ENCODE measurements at regions not wholly inside any gene's neighbourhood (a gene's known extent, or its start where the extent isn't known, plus 50 kb on each side); places are given as distances from the start of the nearest gene placed in this dataset.

DNA sequence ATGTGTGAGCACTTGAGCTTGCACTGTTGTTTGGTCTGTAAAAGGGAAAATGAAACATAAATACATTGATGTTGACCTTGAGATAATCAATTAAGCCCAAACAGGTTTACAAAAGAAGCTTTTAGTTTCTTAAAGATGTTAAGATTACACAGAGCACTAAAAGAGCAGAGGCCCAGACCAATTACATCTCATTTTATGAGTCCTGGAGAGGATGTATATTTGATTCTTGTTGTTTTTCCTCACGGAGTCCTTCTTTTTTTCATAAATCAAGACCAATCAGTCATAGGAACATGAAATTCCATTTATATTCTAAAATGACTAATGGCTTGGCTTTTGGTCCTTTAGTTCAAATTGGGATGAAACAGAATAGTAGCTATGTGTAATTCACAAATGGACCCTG lies 249.7 kb upstream of the NPY start:
- no peaks in the 10 kb centered on the region for H3K36me3 ChIP-seq (ENCODE audit: insufficient read depth, low read length)
- no peaks in the 10 kb centered on the region for H3K27me3 ChIP-seq (ENCODE audit: control insufficient read depth, insufficient read depth, low read length)
- H3K4me3 ChIP-seq (ENCODE audit: low read length), result no peak overlapping the region
- H3K4me2 ChIP-seq (ENCODE audit: low read length), result no peak overlapping the region
- no peaks in the 10 kb centered on the region for H3K9me3 ChIP-seq (replicated peaks; ENCODE audit: low read length)
- peaks cover 3% of the 10 kb centered on the region for H3K4me1 ChIP-seq (ENCODE audit: control insufficient read depth, insufficient read depth, low read length)
- no peak overlapping the region for H3K9ac ChIP-seq (ENCODE audit: low read depth, low read length)

DNA sequence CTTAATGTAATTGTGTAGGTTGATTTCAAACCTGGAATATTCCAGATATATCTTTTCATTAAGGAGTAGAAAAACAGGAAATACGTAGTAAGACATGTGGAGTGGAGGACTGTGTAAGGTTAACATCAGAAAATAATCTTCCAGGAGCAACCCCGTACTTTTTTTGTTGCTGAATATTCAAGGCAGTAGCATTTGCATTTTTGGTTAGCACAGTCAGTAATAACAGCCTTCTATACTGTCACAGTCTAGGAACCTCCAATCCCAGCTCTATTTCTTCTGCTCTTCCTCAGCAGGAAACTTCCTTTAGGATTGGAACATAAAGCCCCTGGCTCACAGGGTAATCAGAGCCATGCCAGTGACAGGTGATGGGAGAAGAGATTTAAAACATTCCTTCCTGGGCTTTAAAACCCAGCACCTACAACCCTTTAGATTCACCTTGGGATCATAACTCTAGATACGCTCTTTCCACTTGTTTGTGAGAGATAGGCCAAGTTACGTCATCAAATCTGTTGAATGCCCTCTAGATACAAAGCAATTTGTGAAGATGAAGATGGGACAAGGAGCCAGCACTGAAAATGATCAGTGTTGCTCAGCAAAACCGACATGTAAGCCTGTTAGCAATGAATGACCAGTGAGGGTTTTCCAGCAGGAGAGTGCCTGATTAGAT lies 248.5 kb upstream of the NPY start:
- Histone ChIP-seq H3K9ac (ENCODE audit: low read depth, low read length) (no peak overlapping the region), H3K9me3 (replicated peaks; ENCODE audit: low read length) (no peaks in the 10 kb centered on the region), H3K27me3 (ENCODE audit: control insufficient read depth, insufficient read depth, low read length) (no peaks in the 10 kb centered on the region), H3K4me3 (ENCODE audit: low read length) (no peak overlapping the region), H3K36me3 (ENCODE audit: insufficient read depth, low read length) (no peaks in the 10 kb centered on the region), H3K4me2 (ENCODE audit: low read length) (peak overlapping the region; percentile 49), H3K4me1 (ENCODE audit: control insufficient read depth, insufficient read depth, low read length) (peaks cover 3% of the 10 kb centered on the region)

DNA sequence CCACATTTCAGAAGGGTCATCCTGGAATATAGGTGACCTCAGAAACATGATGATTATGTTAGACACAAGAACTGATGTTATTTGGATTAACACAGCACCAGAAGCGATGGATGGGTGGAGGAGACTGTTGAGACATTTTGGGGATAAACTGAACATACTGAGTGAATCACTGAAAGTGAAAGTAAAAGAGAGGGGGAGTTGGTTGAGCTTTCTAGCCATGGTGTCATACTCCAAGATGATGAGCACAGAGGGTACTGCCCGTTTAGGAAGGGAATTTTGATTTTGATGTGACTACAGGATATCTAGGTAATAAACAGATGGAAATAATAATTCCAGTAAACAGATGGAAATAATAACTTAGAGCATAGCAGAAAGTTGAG lies 248.0 kb upstream of the NPY start:
- Histone ChIP-seq H3K36me3 (ENCODE audit: insufficient read depth, low read length) (no peaks in the 10 kb centered on the region), H3K27me3 (ENCODE audit: control insufficient read depth, insufficient read depth, low read length) (no peaks in the 10 kb centered on the region), H3K9me3 (replicated peaks; ENCODE audit: low read length) (no peaks in the 10 kb centered on the region), H3K4me2 (ENCODE audit: low read length) (peak overlapping the region; percentile 49), H3K9ac (ENCODE audit: low read depth, low read length) (no peak overlapping the region), H3K4me3 (ENCODE audit: low read length) (peak overlapping the region; percentile 36), H3K4me1 (ENCODE audit: control insufficient read depth, insufficient read depth, low read length) (peaks cover 3% of the 10 kb centered on the region)

DNA sequence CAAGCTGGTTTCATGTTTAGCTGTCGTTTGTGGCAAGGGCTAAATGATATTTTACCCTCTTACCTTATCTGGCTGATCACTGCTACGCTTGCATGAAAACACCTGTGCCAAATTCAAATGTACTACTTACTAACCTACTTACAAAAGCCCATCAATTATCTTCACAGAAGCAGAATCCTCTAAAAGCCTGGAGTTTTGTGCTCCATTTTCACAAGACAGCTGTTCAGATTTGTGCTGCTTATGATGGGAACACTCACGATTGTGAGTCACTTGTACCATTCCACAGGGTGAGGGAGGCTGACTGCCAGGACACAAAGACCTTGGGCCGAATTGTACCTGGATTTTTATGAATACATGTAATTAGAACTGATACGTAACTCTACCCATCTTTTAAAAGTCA lies 245.0 kb upstream of the NPY start:
- Histone ChIP-seq H3K4me3 (ENCODE audit: low read length) (no peak overlapping the region), H3K36me3 (ENCODE audit: insufficient read depth, low read length) (no peaks in the 10 kb centered on the region), H3K4me2 (ENCODE audit: low read length) (no peak overlapping the region), H3K27me3 (ENCODE audit: control insufficient read depth, insufficient read depth, low read length) (no peaks in the 10 kb centered on the region), H3K9ac (ENCODE audit: low read depth, low read length) (no peak overlapping the region), H3K4me1 (ENCODE audit: control insufficient read depth, insufficient read depth, low read length) (peaks cover 3% of the 10 kb centered on the region), H3K9me3 (replicated peaks; ENCODE audit: low read length) (no peaks in the 10 kb centered on the region)

DNA sequence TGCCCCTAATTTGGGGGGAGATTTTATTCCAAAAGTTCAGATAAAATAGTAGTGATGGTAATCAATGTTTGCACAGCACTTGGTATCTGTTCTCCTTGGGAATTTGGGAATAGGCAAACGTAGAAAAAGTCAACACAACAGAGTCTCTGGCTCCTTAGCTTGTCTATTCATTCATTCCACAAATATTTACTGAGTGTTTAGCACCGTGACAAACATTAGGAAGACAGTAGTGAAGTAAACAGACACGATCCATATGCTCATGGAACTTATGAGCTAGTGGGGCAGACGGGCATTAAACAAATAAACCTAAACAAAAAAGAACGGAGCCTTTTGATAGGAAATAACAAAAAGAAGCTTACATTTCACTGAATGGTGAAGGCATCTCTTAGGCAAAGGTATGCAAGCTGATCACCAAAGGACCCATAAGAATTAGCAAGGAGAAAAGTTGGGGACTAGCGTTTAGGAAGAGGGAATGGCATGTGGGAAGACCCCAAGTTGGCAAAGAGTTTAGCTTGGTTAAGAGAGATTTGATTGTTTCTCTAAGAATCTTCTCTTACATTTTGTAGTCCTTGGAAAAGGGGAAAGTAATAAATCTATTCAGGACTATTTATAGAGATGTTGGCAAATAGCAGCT lies 243.9 kb upstream of the NPY start:
- peaks cover 3% of the 10 kb centered on the region for H3K4me1 ChIP-seq (ENCODE audit: control insufficient read depth, insufficient read depth, low read length)
- H3K27me3 ChIP-seq (ENCODE audit: control insufficient read depth, insufficient read depth, low read length), result no peaks in the 10 kb centered on the region
- H3K36me3 ChIP-seq (ENCODE audit: insufficient read depth, low read length), result no peaks in the 10 kb centered on the region

DNA sequence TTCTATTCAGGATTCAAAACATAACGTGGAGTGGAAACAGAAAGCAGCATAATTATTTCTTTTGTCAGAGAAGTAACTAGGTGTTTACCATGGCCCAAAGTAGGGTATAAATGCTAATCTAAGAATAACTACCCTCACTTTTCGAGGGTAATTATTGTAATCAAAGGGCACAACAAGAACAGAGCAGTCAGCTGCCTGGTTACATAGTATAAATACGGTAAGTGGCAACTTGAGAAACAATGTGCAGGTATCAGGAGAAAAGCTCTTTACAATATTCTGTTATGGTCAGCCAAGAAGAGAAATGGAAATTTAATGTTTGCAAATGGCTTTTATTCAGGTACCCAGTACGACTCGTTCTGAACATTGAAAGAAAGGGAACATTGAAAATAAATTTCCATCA lies 242.0 kb upstream of the NPY start:
- no peak overlapping the region for H3K4me2 ChIP-seq (ENCODE audit: low read length)
- H3K4me1 ChIP-seq (ENCODE audit: control insufficient read depth, insufficient read depth, low read length), result peaks cover 3% of the 10 kb centered on the region
- no peak overlapping the region for H3K4me3 ChIP-seq (ENCODE audit: low read length)
- no peaks in the 10 kb centered on the region for H3K36me3 ChIP-seq (ENCODE audit: insufficient read depth, low read length)
- no peaks in the 10 kb centered on the region for H3K27me3 ChIP-seq (ENCODE audit: control insufficient read depth, insufficient read depth, low read length)
- H3K9me3 ChIP-seq (replicated peaks; ENCODE audit: low read length), result no peaks in the 10 kb centered on the region
- H3K9ac ChIP-seq (ENCODE audit: low read depth, low read length), result no peak overlapping the region

More for the DNA sequence above, 243.9 kb upstream of the NPY start:
- no peak overlapping the region for H3K4me3 ChIP-seq (ENCODE audit: low read length)
- H3K4me2 ChIP-seq (ENCODE audit: low read length), result no peak overlapping the region
- no peak overlapping the region for H3K9ac ChIP-seq (ENCODE audit: low read depth, low read length)
- H3K9me3 ChIP-seq (replicated peaks; ENCODE audit: low read length), result no peaks in the 10 kb centered on the region

DNA sequence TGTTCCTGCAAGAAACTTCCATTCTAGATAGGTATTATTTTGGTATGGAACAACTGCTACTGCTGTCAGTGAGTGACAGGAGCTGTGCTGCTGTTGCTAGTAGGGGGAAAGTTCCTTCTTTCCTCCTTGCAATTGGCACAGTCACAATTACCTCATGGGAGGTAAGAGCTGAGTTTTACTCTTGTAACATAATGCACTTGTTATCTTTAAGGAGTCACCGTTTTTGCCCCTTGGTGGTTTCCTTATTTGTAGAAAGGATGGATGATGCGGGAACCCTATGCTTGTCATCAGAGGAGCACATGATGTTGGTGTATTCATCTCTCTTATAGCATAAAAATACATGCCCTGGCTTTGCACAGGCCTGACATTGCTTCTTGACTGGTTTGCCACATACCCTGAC lies 234.7 kb upstream of the NPY start:
- no peak overlapping the region for H3K9ac ChIP-seq (ENCODE audit: low read depth, low read length)
- peaks cover 4% of the 10 kb centered on the region for H3K27me3 ChIP-seq (ENCODE audit: control insufficient read depth, insufficient read depth, low read length)
- peaks cover 10% of the 10 kb centered on the region for H3K4me1 ChIP-seq (ENCODE audit: control insufficient read depth, insufficient read depth, low read length)
- no peaks in the 10 kb centered on the region for H3K36me3 ChIP-seq (ENCODE audit: insufficient read depth, low read length)
- no peaks in the 10 kb centered on the region for H3K9me3 ChIP-seq (replicated peaks; ENCODE audit: low read length)
- no peak overlapping the region for H3K4me2 ChIP-seq (ENCODE audit: low read length)
- H3K4me3 ChIP-seq (ENCODE audit: low read length), result no peak overlapping the region

DNA sequence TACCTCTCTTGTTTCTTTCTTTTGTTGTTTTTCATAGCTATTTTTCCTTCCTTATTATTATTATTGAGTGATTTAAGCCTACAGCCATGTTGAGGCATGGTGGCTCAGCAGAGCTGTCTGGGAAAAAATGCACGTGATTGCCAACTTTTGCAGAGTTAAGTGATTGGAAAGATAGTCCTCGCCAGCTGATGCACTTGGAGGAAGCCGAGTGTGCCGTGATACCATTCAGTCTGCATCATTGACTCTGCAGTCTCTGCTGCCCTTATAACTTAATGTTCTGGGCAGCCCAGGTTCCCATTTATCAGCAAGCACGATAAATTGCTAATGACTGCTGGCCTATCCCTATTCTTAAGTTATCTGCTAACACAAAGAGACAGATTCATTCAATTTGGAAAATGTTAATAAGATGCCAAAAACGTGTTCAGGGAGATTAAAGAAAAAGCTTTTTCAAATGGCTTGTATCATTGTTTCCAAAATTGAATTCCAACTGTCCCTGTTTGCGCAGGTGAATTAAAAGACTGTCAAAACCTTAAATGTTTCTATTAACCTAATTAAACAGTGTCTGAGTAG lies 232.9 kb upstream of the NPY start:
- Histone ChIP-seq H3K36me3 (ENCODE audit: insufficient read depth, low read length) (no peaks in the 10 kb centered on the region), H3K4me1 (ENCODE audit: control insufficient read depth, insufficient read depth, low read length) (peaks cover 10% of the 10 kb centered on the region), H3K9ac (ENCODE audit: low read depth, low read length) (no peak overlapping the region), H3K27me3 (ENCODE audit: control insufficient read depth, insufficient read depth, low read length) (peaks cover 12% of the 10 kb centered on the region), H3K9me3 (replicated peaks; ENCODE audit: low read length) (no peaks in the 10 kb centered on the region), H3K4me2 (ENCODE audit: low read length) (no peak overlapping the region), H3K4me3 (ENCODE audit: low read length) (no peak overlapping the region)

DNA sequence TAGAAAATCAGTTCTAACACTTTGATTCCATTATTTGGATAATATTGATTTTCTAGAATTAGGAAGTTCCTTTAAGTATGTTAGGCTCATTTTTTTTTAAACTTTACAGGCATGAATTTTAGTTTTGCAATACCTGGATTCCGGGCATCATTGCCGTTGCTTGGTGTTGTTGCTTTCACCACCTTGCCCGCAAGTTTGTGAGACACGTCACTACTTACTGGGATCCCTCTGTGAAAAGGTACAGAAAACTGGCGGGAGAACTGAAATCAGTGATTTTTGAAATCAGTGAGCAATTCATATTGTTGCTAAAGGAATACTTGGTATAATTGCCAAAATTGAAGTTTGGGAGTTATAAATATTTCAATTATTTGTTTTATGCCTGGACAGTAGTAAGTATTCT lies 232.3 kb upstream of the NPY start:
- Histone ChIP-seq H3K36me3 (ENCODE audit: insufficient read depth, low read length) (no peaks in the 10 kb centered on the region), H3K4me1 (ENCODE audit: control insufficient read depth, insufficient read depth, low read length) (peaks cover 10% of the 10 kb centered on the region), H3K9me3 (replicated peaks; ENCODE audit: low read length) (no peaks in the 10 kb centered on the region), H3K4me2 (ENCODE audit: low read length) (no peak overlapping the region), H3K9ac (ENCODE audit: low read depth, low read length) (no peak overlapping the region), H3K4me3 (ENCODE audit: low read length) (no peak overlapping the region), H3K27me3 (ENCODE audit: control insufficient read depth, insufficient read depth, low read length) (peaks cover 12% of the 10 kb centered on the region)

DNA sequence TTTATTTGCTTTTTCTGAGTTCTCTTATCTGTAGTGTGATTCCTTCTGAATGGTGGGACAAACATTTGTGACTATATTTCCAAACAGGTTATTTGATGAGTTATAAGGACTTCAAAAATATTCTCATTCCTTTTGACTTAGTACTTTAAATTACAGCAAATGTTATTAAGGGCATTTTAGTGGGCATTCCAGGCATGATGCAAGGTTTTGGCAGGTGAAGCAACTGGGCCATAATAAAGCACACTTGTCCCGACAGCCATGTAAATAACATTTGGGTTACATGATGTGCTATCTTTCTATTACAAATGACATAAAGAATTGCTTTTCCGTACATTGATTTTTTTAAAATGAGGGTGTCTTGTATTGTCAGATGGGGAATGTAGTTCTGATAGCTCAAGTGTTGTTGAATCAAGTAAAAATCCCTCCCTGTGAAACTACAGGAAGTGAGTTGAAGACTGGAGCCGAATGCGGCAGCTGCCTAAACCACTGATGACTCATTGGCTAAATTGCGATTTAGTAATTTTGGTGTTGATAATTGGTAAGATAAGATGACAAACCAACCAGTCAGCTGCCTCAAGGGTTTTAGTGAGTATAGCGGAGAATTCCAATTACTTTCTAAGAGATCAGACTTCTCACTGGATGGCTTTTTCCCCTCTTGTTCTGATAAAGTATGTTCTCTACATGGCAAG lies 231.3 kb upstream of the NPY start:
- H3K9ac ChIP-seq (ENCODE audit: low read depth, low read length), result no peak overlapping the region
- no peaks in the 10 kb centered on the region for H3K9me3 ChIP-seq (replicated peaks; ENCODE audit: low read length)
- H3K36me3 ChIP-seq (ENCODE audit: insufficient read depth, low read length), result no peaks in the 10 kb centered on the region
- peaks cover 12% of the 10 kb centered on the region for H3K27me3 ChIP-seq (ENCODE audit: control insufficient read depth, insufficient read depth, low read length)
- H3K4me3 ChIP-seq (ENCODE audit: low read length), result no peak overlapping the region
- peak overlapping the region; percentile 44 for H3K4me2 ChIP-seq (ENCODE audit: low read length)
- H3K4me1 ChIP-seq (ENCODE audit: control insufficient read depth, insufficient read depth, low read length), result peaks cover 10% of the 10 kb centered on the region

DNA sequence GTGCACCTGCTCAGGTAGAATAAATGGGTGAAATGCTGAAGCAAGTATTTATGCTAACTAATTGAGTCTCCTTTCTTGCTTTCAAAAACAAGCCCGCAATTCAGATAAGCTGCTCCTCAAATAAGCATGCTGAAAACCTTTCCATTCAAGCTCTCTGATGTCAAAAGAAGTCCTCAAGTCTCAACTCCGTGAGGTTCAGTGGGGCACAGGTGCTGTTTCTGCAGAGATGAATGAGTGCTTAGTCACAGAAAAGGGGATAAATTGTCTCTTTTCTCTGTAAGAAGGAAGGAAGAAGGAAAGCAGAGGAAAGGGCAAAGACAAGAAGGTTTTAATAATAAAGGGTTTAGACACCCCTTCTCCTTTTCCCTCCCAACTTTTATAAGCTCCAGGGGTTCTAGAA lies 229.8 kb upstream of the NPY start:
- Histone ChIP-seq H3K9ac (ENCODE audit: low read depth, low read length) (no peak overlapping the region), H3K4me1 (ENCODE audit: control insufficient read depth, insufficient read depth, low read length) (peaks cover 10% of the 10 kb centered on the region), H3K9me3 (replicated peaks; ENCODE audit: low read length) (no peaks in the 10 kb centered on the region), H3K4me2 (ENCODE audit: low read length) (no peak overlapping the region), H3K36me3 (ENCODE audit: insufficient read depth, low read length) (no peaks in the 10 kb centered on the region), H3K27me3 (ENCODE audit: control insufficient read depth, insufficient read depth, low read length) (peaks cover 12% of the 10 kb centered on the region), H3K4me3 (ENCODE audit: low read length) (no peak overlapping the region)

All from skeletal muscle satellite cell (primary cell).